HG03354 (cell line): ENCODE measurements at regions not wholly inside any gene's neighbourhood (a gene's known extent, or its start where the extent isn't known, plus 50 kb on each side); places are given as distances from the start of the nearest gene placed in this dataset.

Experiments
- ATAC-seq: cut with Tn5 transposase; IDR thresholded peaks from one replicate; pipeline ENCODE4 v1.9.1; 2021; ENCODE audit warnings: mild to moderate bottlenecking; ENCODE audit not compliant: unreplicated experiment, poor library complexity, severe bottlenecking

GRCh38 chr13:59345311-59345710 is 818.4 kb downstream of the DIAPH3 start:
- ATAC-seq = no peak

DNA sequence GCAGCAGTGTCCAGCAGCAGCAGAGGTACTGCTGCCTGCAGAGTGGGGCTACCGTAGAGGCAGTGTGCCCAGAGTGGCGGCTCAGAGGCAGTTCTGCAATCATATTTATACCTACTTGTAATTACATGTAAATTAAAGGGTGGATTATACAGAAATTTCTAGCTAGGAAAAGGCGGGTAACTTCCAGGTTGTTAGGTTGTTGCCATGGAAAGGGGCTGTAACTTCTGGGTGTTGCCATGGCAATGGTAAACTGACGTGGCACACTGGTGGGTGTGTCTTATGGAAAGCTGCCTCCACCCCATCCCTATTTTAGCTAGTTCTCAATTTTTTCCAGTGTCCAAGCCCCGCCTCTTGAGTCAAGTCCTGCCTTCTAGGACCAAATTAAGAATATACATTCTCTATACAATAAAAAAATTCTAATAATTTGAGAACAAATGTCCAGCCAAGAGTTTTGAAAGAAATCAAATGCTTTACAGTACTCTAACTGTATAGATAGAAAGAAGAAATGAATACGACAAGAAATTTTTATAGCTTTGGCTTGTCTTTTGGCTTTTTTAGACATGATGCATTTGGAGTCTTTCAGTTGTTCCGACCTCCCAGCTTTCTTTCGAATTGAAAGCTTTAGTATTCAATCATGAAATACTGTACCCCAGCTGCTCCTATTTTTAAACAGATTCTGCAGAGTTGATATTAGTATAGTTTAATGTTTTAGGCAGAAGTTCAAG is 816.6 kb downstream of the DIAPH3 start:
- no peak for ATAC-seq

GRCh38 chr13:59348617-59349016 is 815.1 kb downstream of the DIAPH3 start:
- no peak for ATAC-seq

GRCh38 chr13:59352600-59352999 is 811.1 kb downstream of the DIAPH3 start:
- ATAC-seq = no peak

- ATAC-seq = peak; percentile 59
Observed at GRCh38 chr13:59354665-59355369, 808.9 kb downstream of the DIAPH3 start.

DNA sequence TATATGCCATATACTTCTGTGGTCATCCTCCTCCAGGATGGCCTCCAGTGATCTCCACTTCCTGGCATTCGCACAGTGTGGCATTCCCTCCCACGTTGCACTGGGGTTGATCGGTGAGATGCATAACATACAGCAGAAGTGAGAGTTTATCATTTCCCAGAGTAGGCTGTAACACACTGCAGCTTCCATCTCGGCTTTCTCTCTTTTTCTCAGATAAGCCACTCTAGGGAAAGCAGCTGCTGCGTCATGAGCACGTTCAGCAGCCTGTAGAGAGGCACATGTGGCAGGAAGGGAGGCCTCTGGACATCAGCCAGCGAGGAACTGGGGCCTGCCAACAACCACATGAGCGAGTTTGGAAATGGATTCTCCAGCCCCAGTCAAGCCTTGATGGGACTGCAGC is 807.1 kb downstream of the DIAPH3 start:
- no peak for ATAC-seq

DNA sequence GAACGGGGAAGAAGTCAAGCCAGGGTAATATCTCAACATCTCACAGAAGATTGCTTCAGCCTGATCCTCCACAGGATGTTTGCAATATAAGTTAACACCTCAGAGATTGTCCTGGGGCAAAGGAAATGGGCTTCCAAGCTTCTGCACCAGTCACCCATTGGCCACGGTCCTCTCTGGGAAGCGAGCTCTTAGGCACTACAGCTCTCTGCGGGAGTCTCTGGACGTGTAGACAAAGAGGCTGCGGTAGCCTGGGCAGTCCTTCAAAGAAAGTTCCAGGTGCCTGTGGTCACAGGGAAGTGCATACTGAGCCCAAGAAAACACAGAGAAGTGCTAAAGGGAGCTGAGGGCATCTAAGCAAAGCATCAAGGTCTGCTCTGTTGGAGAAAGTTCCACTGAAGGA is 805.7 kb downstream of the DIAPH3 start:
- no peak for ATAC-seq

DNA sequence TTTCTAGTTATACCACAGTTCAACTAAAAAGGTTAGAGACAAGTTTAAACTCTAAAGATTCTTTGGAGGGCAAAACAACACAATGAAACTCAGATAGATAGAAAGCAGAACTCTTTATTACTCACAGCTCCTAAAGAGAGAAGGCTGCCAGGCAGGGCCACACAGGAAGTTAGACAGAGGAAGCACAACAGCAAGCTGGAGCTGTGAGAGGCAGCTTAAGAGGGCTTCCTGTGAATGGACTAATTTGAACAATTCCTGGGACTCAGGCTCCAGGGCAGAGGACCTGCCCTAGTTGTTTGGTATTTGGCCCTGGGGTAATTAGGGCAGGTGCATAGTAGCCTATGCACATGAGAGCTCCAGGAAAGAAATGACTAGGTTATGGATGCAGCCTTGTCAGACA is 803.6 kb downstream of the DIAPH3 start:
- peak; percentile 58 for ATAC-seq

GRCh38 chr13:59360916-59361315 is 802.8 kb downstream of the DIAPH3 start:
- no peak for ATAC-seq

DNA sequence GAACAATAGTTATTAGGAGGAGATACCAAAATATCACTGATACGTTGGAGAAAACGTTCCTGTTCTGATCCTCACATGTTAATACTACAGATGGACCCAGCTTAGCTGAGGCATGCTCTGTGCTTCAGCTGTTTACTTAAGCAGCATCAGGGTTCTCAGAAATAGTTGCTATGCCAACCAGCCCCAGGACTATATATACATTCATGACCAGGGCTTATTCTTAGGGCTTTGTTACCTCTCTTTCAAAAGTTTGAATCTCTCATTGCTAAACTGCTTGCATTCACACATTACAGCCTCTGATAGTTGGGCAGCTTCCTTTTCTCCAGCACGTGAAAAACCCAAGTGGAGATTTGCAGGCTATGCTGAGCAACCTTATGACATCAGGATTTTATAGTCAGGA is 800.4 kb downstream of the DIAPH3 start:
- ATAC-seq = no peak

GRCh38 chr13:59363947-59364346 is 799.8 kb downstream of the DIAPH3 start:
- no peak for ATAC-seq

GRCh38 chr13:59364641-59365085 is 799.1 kb downstream of the DIAPH3 start:
- ATAC-seq = no peak

DNA sequence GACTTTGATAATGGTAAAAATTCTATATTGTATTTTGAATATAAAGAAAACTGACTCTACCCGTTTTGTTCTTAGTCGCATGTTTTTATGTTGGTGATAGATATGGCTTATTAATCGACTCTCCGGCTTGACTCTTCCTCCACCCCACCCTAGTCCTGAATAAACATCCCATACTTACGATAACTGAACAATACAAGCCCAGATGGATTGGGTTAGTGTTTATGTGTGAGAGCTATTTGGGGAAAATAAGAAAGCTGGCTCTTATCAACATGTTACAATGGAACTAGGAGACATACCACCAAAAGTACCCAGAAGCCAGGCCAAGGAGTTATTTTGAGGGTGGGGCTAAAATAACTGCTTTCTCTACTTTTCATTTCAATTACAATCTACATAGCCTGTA is 796.3 kb downstream of the DIAPH3 start:
- no peak for ATAC-seq

- ATAC-seq = no peak
Observed at GRCh38 chr13:59367904-59368303, 795.8 kb downstream of the DIAPH3 start.

DNA sequence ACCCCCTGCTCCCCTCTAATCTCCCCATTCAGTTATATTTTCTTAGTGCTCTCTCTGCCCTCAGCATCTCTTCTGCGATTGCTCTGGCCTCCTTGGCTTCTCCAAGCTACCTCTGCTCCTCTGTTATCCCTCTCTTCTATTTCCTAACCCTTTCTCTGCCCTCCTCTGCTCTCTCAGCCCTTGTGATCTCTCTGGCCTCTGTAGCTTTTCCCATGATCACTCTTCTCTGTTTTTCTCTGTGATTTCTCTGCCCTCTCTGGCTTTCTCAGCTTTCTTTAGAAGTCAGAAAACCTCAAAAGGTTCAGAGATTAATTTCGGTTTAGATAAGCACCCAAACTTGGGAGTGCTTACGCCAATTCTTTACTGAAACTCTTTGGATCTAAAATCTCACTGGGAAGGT is 795.0 kb downstream of the DIAPH3 start:
- ATAC-seq = no peak

- ATAC-seq = no peak
Observed at GRCh38 chr13:59371229-59371628, 792.5 kb downstream of the DIAPH3 start.

DNA sequence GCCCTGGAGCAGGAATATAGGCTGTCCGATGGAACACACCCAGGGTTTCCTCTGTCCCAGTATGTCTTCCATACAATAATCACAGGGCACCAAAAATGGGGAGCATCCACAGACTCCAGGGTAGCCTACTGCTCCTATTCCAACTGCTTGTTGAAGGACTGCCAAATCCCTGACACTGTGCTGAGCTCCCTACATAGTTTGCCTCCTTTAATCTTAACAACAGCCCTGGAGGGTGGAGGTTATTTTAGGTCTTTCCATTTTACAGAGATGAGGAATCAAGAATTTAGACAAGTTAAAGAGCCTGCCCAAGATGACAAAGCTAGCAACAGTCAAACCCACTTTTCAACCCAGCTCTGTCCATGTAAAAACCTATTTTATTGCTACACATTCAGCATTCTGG is 790.4 kb downstream of the DIAPH3 start:
- no peak for ATAC-seq

DNA sequence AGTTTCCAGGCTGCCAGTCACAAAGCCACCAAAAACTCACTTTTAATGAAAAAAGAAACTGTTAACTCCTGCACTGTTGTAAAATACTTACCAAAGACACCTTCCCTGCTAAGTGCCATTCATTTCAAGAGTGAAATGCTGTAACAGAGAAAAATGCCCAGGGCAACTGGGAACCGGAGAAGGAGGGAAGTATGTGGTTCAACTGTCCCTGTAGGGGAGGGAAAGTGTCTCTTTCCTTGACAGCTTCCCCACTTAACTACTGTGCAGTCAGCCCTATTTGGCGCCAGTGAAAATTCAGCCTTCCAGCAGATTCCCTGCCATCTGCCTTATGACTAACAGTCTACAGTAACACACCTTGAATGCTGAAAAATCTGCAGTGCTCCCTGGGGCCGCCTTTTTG is 789.0 kb downstream of the DIAPH3 start:
- no peak for ATAC-seq

- no peak for ATAC-seq
Observed at GRCh38 chr13:59384154-59384553, 779.6 kb downstream of the DIAPH3 start.

- ATAC-seq = peak; percentile 100
Observed at GRCh38 chr13:59391696-59392095, 772.0 kb downstream of the DIAPH3 start.

GRCh38 chr13:59392328-59392727 is 771.4 kb downstream of the DIAPH3 start:
- ATAC-seq = peak; percentile 2
